SU-DHL-6 (cell line): ENCODE measurements at regions not wholly inside any gene's neighbourhood (a gene's known extent, or its start where the extent isn't known, plus 50 kb on each side); places are given as distances from the start of the nearest gene placed in this dataset.

Experiments used
- H2AFZ ChIP-seq: fragments of 200-600 bp; sonication (generic); 2 replicates; pipeline ENCODE4 v1.6.1; 2014; ENCODE audit warnings: low read depth, mild to moderate bottlenecking, moderate library complexity, mixed read lengths, antibody characterized with exemption, low read length; ENCODE audit not compliant: severe bottlenecking
- H3F3A ChIP-seq: fragments of 200-600 bp; shearing (Covaris generic); 2 replicates; pipeline ENCODE4 v1.6.0; 2016; ENCODE audit warnings: antibody characterized with exemption, mild to moderate bottlenecking; ENCODE audit not compliant: insufficient read depth
- H3K27ac ChIP-seq: fragments of 200-600 bp; sonication (generic); 2 replicates; pipeline ENCODE4 v1.5.1; 2016; ENCODE audit warnings: low read depth, mild to moderate bottlenecking, low read length, moderate library complexity, mixed read lengths
- H3K27me3 ChIP-seq: fragments of 200-600 bp; sonication (generic), shearing (Covaris generic); 2 replicates; pipeline ENCODE4 v1.6.0; 2014; ENCODE audit warnings: mild to moderate bottlenecking, low read length
- H3K36me3 ChIP-seq: fragments of 200-600 bp; sonication (generic); 2 replicates; pipeline ENCODE4 v1.6.1; 2014; ENCODE audit warnings: mild to moderate bottlenecking, low read length, mixed read lengths
- H3K4me2 ChIP-seq: fragments of 300-600, 200-600 bp; shearing (Covaris generic), sonication (generic); 2 replicates; pipeline ENCODE4 v1.6.0; 2014; ENCODE audit warnings: low read length, low read depth, mild to moderate bottlenecking; ENCODE audit not compliant: poor library complexity, severe bottlenecking
- H3K4me3 ChIP-seq: fragments of 200-600 bp; sonication (generic); 2 replicates; pipeline ENCODE4 v1.5.1; 2014; ENCODE audit warnings: antibody characterized with exemption, low read length, mild to moderate bottlenecking, mixed read lengths; ENCODE audit not compliant: insufficient read depth, poor library complexity, severe bottlenecking
- H3K79me2 ChIP-seq: fragments of 200-600 bp; sonication (generic); 2 replicates; pipeline ENCODE4 v1.6.1; 2014; ENCODE audit warnings: mild to moderate bottlenecking, low read length, moderate library complexity; ENCODE audit not compliant: insufficient read depth
- H3K9ac ChIP-seq: fragments of 200-600 bp; sonication (generic); 2 replicates; pipeline ENCODE4 v1.7.0; 2014; ENCODE audit warnings: mild to moderate bottlenecking, low read length
- H3K9me2 ChIP-seq: fragments of 200-600 bp; sonication (generic); replicated peaks from 2 replicates; pipeline ENCODE4 v1.6.1; 2014; ENCODE audit warnings: low read length; ENCODE audit not compliant: insufficient read depth
- H3K9me3 ChIP-seq: fragments of 200-600 bp; sonication (generic); 2 replicates; pipeline ENCODE4 v1.6.1; 2014; ENCODE audit warnings: low read length, mixed read lengths; ENCODE audit not compliant: insufficient read depth
- H4K20me1 ChIP-seq: fragments of 200-600 bp; sonication (generic); 2 replicates; pipeline ENCODE4 v1.6.1; 2014; ENCODE audit warnings: low read depth, mild to moderate bottlenecking, antibody characterized with exemption, low read length, moderate library complexity, mixed read lengths
- EZH2phosphoT487 ChIP-seq: fragments of 200-600 bp; sonication (generic), shearing (Covaris generic); conservative IDR thresholded peaks from 2 replicates; pipeline ENCODE4 v1.6.1; 2018; ENCODE audit warnings: mild to moderate bottlenecking, antibody characterized with exemption, low read length, moderate library complexity, mixed read lengths
- TF ChIP-seq, protein P1 (sequence below): fragments of 200-600 bp; sonication (generic); IDR thresholded peaks from one replicate; pipeline ENCODE4 v1.5.1; 2017; ENCODE audit warnings: antibody characterized with exemption, mild to moderate bottlenecking, low read length, moderate library complexity; ENCODE audit not compliant: insufficient read depth, poor library complexity, severe bottlenecking

DNA sequence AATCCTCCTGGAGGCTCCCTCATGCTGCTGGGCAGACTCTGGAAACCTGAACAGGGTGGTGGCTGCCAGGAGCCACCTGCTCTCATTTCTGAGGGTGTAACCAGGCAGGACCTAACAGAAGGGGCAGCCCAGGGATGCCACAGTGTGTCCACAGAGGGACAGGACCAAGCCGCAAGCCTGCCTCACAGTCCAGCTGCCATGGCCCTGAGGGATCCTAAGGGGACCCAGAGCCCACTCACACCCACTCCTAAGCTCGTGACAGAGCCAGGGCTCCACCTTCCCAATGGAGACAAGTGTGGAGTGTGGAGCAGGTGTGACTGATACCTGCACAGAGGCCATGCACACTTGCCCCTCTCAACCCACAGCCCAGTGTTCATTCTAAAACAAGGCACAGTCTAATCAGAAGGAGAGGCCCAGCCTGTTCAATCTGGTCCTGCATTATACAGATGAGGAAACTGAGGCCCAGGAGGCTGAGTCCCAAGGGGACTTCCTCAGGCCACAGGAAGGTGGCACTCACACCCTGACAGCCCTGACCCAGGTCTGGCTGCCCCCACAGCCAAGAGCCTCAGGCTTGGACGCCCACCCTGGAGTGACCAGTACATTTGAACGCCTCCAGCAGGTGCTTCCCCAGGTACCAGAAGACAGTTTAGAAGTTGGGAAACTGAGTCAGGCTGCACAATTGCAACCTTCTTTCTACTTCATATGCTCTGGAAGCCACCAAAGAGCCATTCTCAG, 220.1 kb downstream of the TUBA3C start:
- H3K79me2 ChIP-seq = no peaks in the 10 kb centered on the region
- H3K9ac ChIP-seq = no peak overlapping the region
- no peaks in the 10 kb centered on the region for H3F3A ChIP-seq
- peaks cover 20% of the 10 kb centered on the region; the same call in 1 of the 2 replicates for H3K9me3 ChIP-seq
- no peaks in the 10 kb centered on the region for H4K20me1 ChIP-seq
- H3K27ac ChIP-seq = no peak overlapping the region
- H3K9me2 ChIP-seq = no peaks in the 10 kb centered on the region
- no peak overlapping the region for H2AFZ ChIP-seq
- no peak overlapping the region for H3K4me2 ChIP-seq
- H3K4me3 ChIP-seq = no peak overlapping the region
- no peaks in the 10 kb centered on the region for H3K27me3 ChIP-seq
- no peaks in the 10 kb centered on the region for H3K36me3 ChIP-seq
- TF ChIP-seq EZH2phosphoT487 = no peak
- TF ChIP-seq, protein P1, sequence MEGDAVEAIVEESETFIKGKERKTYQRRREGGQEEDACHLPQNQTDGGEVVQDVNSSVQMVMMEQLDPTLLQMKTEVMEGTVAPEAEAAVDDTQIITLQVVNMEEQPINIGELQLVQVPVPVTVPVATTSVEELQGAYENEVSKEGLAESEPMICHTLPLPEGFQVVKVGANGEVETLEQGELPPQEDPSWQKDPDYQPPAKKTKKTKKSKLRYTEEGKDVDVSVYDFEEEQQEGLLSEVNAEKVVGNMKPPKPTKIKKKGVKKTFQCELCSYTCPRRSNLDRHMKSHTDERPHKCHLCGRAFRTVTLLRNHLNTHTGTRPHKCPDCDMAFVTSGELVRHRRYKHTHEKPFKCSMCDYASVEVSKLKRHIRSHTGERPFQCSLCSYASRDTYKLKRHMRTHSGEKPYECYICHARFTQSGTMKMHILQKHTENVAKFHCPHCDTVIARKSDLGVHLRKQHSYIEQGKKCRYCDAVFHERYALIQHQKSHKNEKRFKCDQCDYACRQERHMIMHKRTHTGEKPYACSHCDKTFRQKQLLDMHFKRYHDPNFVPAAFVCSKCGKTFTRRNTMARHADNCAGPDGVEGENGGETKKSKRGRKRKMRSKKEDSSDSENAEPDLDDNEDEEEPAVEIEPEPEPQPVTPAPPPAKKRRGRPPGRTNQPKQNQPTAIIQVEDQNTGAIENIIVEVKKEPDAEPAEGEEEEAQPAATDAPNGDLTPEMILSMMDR = no peak

DNA sequence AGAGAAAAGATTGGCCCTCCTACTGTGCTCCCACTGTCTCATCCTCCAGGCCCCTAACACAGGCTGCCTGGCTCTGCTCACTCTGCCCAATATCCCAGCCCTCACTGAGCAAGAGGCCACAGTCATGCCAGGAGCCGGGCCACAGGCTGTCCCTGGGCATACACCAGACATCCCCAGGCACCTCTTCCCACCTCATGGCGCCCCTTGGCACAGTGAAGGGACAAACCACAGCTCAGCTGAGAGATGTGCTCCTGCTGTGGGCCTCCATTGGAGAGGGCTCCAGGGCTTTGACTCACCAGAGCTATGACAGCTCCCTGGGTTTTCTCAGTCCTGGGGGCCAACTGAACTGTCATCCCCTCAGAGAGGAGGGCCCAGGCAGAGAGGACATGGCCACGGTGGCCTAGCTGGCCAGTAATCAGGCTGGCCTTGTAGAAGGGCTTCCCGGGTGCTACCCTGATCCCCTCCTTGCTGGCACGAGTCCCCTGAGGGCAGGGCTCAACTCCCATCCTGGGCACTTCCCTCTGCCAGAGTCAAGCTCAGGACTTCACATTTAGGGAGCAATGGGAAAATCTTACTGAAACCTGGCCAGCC, 220.9 kb downstream of the TUBA3C start:
- Histone ChIP-seq H3F3A (no peaks in the 10 kb centered on the region), H3K36me3 (no peaks in the 10 kb centered on the region), H3K27ac (no peak overlapping the region), H3K27me3 (no peaks in the 10 kb centered on the region), H2AFZ (no peak overlapping the region), H3K4me3 (no peak overlapping the region), H3K4me2 (no peak overlapping the region), H3K9me3 (peaks cover 21% of the 10 kb centered on the region; the same call in 1 of the 2 replicates), H3K9ac (no peak overlapping the region), H3K79me2 (no peaks in the 10 kb centered on the region), H3K9me2 (no peaks in the 10 kb centered on the region), H4K20me1 (no peaks in the 10 kb centered on the region)
- TF ChIP-seq EZH2phosphoT487 = no peak
- TF ChIP-seq, protein P1 = no peak

GRCh38 chr13:18959996-18960395, 221.6 kb downstream of the TUBA3C start:
- Histone ChIP-seq H3K36me3 (no peaks in the 10 kb centered on the region), H3K79me2 (no peaks in the 10 kb centered on the region), H3K9ac (no peak overlapping the region), H3K9me2 (no peaks in the 10 kb centered on the region), H3K4me2 (no peak overlapping the region), H4K20me1 (no peaks in the 10 kb centered on the region), H3K27ac (no peak overlapping the region), H3K27me3 (no peaks in the 10 kb centered on the region), H2AFZ (no peak overlapping the region), H3K9me3 (peaks cover 21% of the 10 kb centered on the region; the same call in 1 of the 2 replicates), H3F3A (no peaks in the 10 kb centered on the region), H3K4me3 (no peak overlapping the region)
- TF ChIP-seq EZH2phosphoT487 = no peak
- TF ChIP-seq, protein P1 = no peak
